H9 (cell line): ENCODE measurements at regions not wholly inside any gene's neighbourhood (a gene's known extent, or its start where the extent isn't known, plus 50 kb on each side); places are given as distances from the start of the nearest gene placed in this dataset.

Source experiments
- DNase-seq: peaks from one replicate; pipeline ENCODE4 v3.0.0-alpha.2; 2017
- H2AFZ ChIP-seq: one replicate; pipeline ENCODE4 v1.6.1; 2013; ENCODE audit warnings: mild to moderate bottlenecking, low read length, control low read depth, moderate library complexity
- H2AK5ac ChIP-seq: 2 replicates; pipeline ENCODE4 v1.6.1; 2013; ENCODE audit warnings: low read length, control low read depth, mixed read lengths; ENCODE audit not compliant: insufficient read length
- H2BK120ac ChIP-seq: one replicate; pipeline ENCODE4 v1.6.1; 2013; ENCODE audit warnings: low read depth, mild to moderate bottlenecking, low read length, control low read depth, inconsistent platforms; ENCODE audit not compliant: poor library complexity, severe bottlenecking
- H2BK12ac ChIP-seq: 2 replicates; pipeline ENCODE4 v1.6.1; 2013; ENCODE audit warnings: low read length, control low read depth, mixed read lengths, low read depth; ENCODE audit not compliant: insufficient read length
- H2BK15ac ChIP-seq: 2 replicates; pipeline ENCODE4 v1.6.1; 2013; ENCODE audit warnings: low read depth, low read length, control low read depth
- H2BK20ac ChIP-seq: one replicate; pipeline ENCODE4 v1.6.1; 2013; ENCODE audit warnings: low read depth, mild to moderate bottlenecking, low read length, control low read depth, inconsistent platforms; ENCODE audit not compliant: poor library complexity, severe bottlenecking
- H2BK5ac ChIP-seq: 2 replicates; pipeline ENCODE4 v1.6.1; 2013; ENCODE audit warnings: low read length, control low read depth, mixed read lengths; ENCODE audit not compliant: insufficient read length
- H3K14ac ChIP-seq: 2 replicates; pipeline ENCODE4 v1.6.1; 2013; ENCODE audit warnings: low read length, control low read depth; ENCODE audit not compliant: insufficient read depth
- H3K18ac ChIP-seq: 2 replicates; pipeline ENCODE4 v1.6.1; 2013; ENCODE audit warnings: low read depth, mild to moderate bottlenecking, mixed read lengths, low read length, control low read depth; ENCODE audit not compliant: insufficient read length
- H3K23ac ChIP-seq: 2 replicates; pipeline ENCODE4 v1.6.1; 2013; ENCODE audit warnings: low read length, control low read depth, mixed read lengths, low read depth; ENCODE audit not compliant: insufficient read length
- H3K23me2 ChIP-seq: 2 replicates; pipeline ENCODE4 v1.6.1; 2013; ENCODE audit warnings: low read depth, mild to moderate bottlenecking, mixed read lengths, low read length, control low read depth; ENCODE audit not compliant: insufficient read length, poor library complexity, severe bottlenecking
- H3K27ac ChIP-seq: 2 replicates; pipeline ENCODE4 v1.5.1; 2013; ENCODE audit warnings: low read length, control low read depth, mixed read lengths, low read depth; ENCODE audit not compliant: insufficient read length
- H3K27me3 ChIP-seq: 2 replicates; pipeline ENCODE4 v1.6.1; 2013; ENCODE audit warnings: low read length, control low read depth, inconsistent platforms; ENCODE audit not compliant: insufficient read depth
- H3K4ac ChIP-seq: 2 replicates; pipeline ENCODE4 v1.6.1; 2013; ENCODE audit warnings: low read depth, mild to moderate bottlenecking, control low read depth, inconsistent platforms, low read length, moderate library complexity
- H3K4me1 ChIP-seq: 2 replicates; pipeline ENCODE4 v1.6.1; 2013; ENCODE audit warnings: low read length, control low read depth, inconsistent platforms; ENCODE audit not compliant: insufficient read depth
- H3K4me2 ChIP-seq: 2 replicates; pipeline ENCODE4 v1.6.1; 2013; ENCODE audit warnings: low read length, control low read depth, mixed read lengths; ENCODE audit not compliant: insufficient read length, insufficient read depth
- H3K56ac ChIP-seq: 2 replicates; pipeline ENCODE4 v1.6.1; 2013; ENCODE audit warnings: low read depth, mild to moderate bottlenecking, mixed read lengths, low read length, control low read depth; ENCODE audit not compliant: insufficient read length
- H3K79me1 ChIP-seq: 2 replicates; pipeline ENCODE4 v1.6.1; 2013; ENCODE audit warnings: low read depth, mild to moderate bottlenecking, moderate library complexity, low read length, control low read depth, inconsistent platforms; ENCODE audit not compliant: insufficient read depth, poor library complexity, severe bottlenecking
- H3K79me2 ChIP-seq: 2 replicates; pipeline ENCODE4 v1.6.1; 2013; ENCODE audit warnings: low read length, control low read depth, inconsistent platforms; ENCODE audit not compliant: insufficient read depth
- H3K9ac ChIP-seq: 2 replicates; pipeline ENCODE4 v1.6.1; 2013; ENCODE audit warnings: low read length, control low read depth, mixed read lengths; ENCODE audit not compliant: insufficient read length; ENCODE audit errors: extremely low read depth
- H3K9me3 ChIP-seq: one replicate; pipeline ENCODE4 v1.6.1; 2013; ENCODE audit warnings: low read depth, low read length, inconsistent platforms; ENCODE audit not compliant: control insufficient read depth
- H3T11ph ChIP-seq: one replicate; pipeline ENCODE4 v1.6.1; 2013; ENCODE audit warnings: mild to moderate bottlenecking, low read length, control low read depth, inconsistent platforms
- H4K20me1 ChIP-seq: one replicate; pipeline ENCODE4 v1.6.1; 2013; ENCODE audit not compliant: control insufficient read depth, insufficient read length, insufficient read depth
- H4K5ac ChIP-seq: 2 replicates; pipeline ENCODE4 v1.6.1; 2013; ENCODE audit warnings: low read depth, mild to moderate bottlenecking, mixed read lengths, low read length, control low read depth; ENCODE audit not compliant: insufficient read length
- H4K8ac ChIP-seq: replicated peaks from 2 replicates; pipeline ENCODE4 v1.6.1; 2013; ENCODE audit warnings: low read length, control low read depth, mixed read lengths, low read depth; ENCODE audit not compliant: insufficient read length
- H4K91ac ChIP-seq: 2 replicates; pipeline ENCODE4 v1.6.1; 2013; ENCODE audit warnings: low read depth, mild to moderate bottlenecking, moderate library complexity, mixed read lengths, low read length, control low read depth; ENCODE audit not compliant: insufficient read length
- H3K27ac Mint-ChIP-seq, 3 experiments: 2 replicates in 2 of 3; 3 replicates in 1 of 3; pipeline ENCODE4 v1.8.0; 2020 to 2021; ENCODE audit warnings: mixed read lengths in 3 of 3, mild to moderate bottlenecking in 1 of 3, moderate library complexity in 1 of 3
- H3K27me3 Mint-ChIP-seq: 2 replicates; pipeline ENCODE4 v1.8.0; 2021; ENCODE audit warnings: low read depth, mild to moderate bottlenecking, moderate library complexity, mixed read lengths
- H3K36me3 Mint-ChIP-seq, 3 experiments: 2 replicates in 2 of 3; 3 replicates in 1 of 3; pipeline ENCODE4 v1.8.0; 2020 to 2021; ENCODE audit warnings: low read depth in 3 of 3, mixed read lengths in 3 of 3; ENCODE audit not compliant: insufficient read depth in 1 of 3
- H3K4me1 Mint-ChIP-seq, 2 experiments: 2 replicates each; pipeline ENCODE4 v1.8.0; 2020; ENCODE audit warnings: mixed read lengths in 2 of 2
- H3K4me3 Mint-ChIP-seq, 2 experiments: 2 replicates in 1 of 2; 3 replicates in 1 of 2; pipeline ENCODE4 v1.8.0; 2020 to 2021; ENCODE audit warnings: mild to moderate bottlenecking in 2 of 2, mixed read lengths in 2 of 2, moderate library complexity in 1 of 2
- H3K9me3 Mint-ChIP-seq, 2 experiments: 2 replicates in 1 of 2; 3 replicates in 1 of 2; pipeline ENCODE4 v1.8.0; 2020; ENCODE audit warnings: mild to moderate bottlenecking in 2 of 2, mixed read lengths in 2 of 2, moderate library complexity in 1 of 2
- WGBS: extraction: QIAGEN DNeasy Blood & Tissue Kit; methylation state at CpG from one replicate; pipeline ENCODE4 v1.1.7; 2013; ENCODE audit warnings: missing lambda C conversion rate, low lambda C conversion rate, mixed read lengths; ENCODE audit not compliant: insufficient read length; ENCODE audit errors: extremely low coverage; 5-methylcytosine and 5-hydroxymethylcytosine counted together
- TF ChIP-seq, protein P1 (sequence below): fragments of 200-600 bp; sonication (generic); conservative IDR thresholded peaks from 3 replicates; pipeline ENCODE4 v1.8.0; 2021; ENCODE audit warnings: antibody characterized with exemption, mild to moderate bottlenecking

DNA sequence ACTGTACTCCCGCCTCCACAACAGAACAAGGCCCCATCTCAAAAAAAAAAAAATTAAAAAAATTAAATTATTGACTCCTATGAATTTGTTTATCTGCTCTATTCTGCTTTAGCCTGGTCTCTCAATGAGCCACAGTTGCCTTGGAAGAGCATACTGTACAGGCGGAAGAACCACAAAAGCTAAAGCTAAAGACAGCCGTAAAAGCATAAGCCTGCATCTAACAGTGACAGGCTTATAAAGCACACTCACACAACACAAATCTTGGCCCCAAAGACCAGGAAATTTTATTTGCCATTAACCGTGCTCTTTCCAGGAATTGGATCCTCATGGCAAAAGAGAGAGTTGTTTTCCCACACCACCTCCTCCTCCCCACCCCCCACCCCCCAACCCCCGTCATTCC is 53.5 kb upstream of the KLF3 start:
- H3K27me3 Mint-ChIP-seq, result peaks cover 1% of the 10 kb centered on the region; the same call in 1 of the 2 replicates
- no peaks in the 10 kb centered on the region for H3K27me3 ChIP-seq
- no peak overlapping the region for H4K91ac ChIP-seq
- no peak overlapping the region for H3K14ac ChIP-seq
- no peak overlapping the region for H3K23ac ChIP-seq
- H4K5ac ChIP-seq, result no peak overlapping the region
- no peak overlapping the region for H2BK5ac ChIP-seq
- no peaks in the 10 kb centered on the region; the same call in 1 of the 2 replicates for H3K4me1 ChIP-seq
- H3K56ac ChIP-seq, result no peak overlapping the region
- no peak overlapping the region for H3K4ac ChIP-seq
- no peak overlapping the region for H2AFZ ChIP-seq
- H2BK15ac ChIP-seq, result no peak overlapping the region
- TF ChIP-seq, protein P1, sequence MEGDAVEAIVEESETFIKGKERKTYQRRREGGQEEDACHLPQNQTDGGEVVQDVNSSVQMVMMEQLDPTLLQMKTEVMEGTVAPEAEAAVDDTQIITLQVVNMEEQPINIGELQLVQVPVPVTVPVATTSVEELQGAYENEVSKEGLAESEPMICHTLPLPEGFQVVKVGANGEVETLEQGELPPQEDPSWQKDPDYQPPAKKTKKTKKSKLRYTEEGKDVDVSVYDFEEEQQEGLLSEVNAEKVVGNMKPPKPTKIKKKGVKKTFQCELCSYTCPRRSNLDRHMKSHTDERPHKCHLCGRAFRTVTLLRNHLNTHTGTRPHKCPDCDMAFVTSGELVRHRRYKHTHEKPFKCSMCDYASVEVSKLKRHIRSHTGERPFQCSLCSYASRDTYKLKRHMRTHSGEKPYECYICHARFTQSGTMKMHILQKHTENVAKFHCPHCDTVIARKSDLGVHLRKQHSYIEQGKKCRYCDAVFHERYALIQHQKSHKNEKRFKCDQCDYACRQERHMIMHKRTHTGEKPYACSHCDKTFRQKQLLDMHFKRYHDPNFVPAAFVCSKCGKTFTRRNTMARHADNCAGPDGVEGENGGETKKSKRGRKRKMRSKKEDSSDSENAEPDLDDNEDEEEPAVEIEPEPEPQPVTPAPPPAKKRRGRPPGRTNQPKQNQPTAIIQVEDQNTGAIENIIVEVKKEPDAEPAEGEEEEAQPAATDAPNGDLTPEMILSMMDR, result no peak
- H3K9ac ChIP-seq, result no peak overlapping the region
- no peak overlapping the region for H2BK20ac ChIP-seq
- DNase-seq, result no peak
- H2BK120ac ChIP-seq, result no peak overlapping the region
- no peak overlapping the region for H3K27ac Mint-ChIP-seq
- no peaks in the 10 kb centered on the region for H3K23me2 ChIP-seq
- H4K8ac ChIP-seq, result no peak overlapping the region
- no peak overlapping the region for H3K4me2 ChIP-seq
- H3T11ph ChIP-seq, result no peak overlapping the region
- H4K20me1 ChIP-seq, result no peaks in the 10 kb centered on the region
- no peaks in the 10 kb centered on the region for H3K79me1 ChIP-seq
- no peak overlapping the region for H3K18ac ChIP-seq
- H3K4me1 Mint-ChIP-seq, result peaks cover 20 to 28% of the 10 kb centered on the region in 2 experiments
- H3K79me2 ChIP-seq, result no peaks in the 10 kb centered on the region
- H3K4me3 Mint-ChIP-seq, result no peak overlapping the region
- H3K9me3 ChIP-seq, result no peaks in the 10 kb centered on the region
- H2AK5ac ChIP-seq, result no peak overlapping the region
- H3K36me3 Mint-ChIP-seq, result no peaks in the 10 kb centered on the region; a peak in 1 of 7 replicates
- WGBS, result no CpG with 5 or more reads among the region's 5 CpGs
- H3K9me3 Mint-ChIP-seq, result no peaks in the 10 kb centered on the region
- H2BK12ac ChIP-seq, result no peak overlapping the region
- H3K27ac ChIP-seq, result no peak overlapping the region
